Loucy (cell line): ENCODE measurements at regions not wholly inside any gene's neighbourhood (a gene's known extent, or its start where the extent isn't known, plus 50 kb on each side); places are given as distances from the start of the nearest gene placed in this dataset.

Experiments used
- H2AFZ ChIP-seq: fragments of 200-600 bp; sonication (generic); 2 replicates; pipeline ENCODE4 v1.6.0; 2016; ENCODE audit warnings: antibody characterized with exemption, mild to moderate bottlenecking, low read length, moderate library complexity
- H3F3A ChIP-seq: fragments of 200-600 bp; 2 replicates; pipeline ENCODE4 v1.6.0; 2016; ENCODE audit warnings: antibody characterized with exemption, low read depth, mild to moderate bottlenecking
- H3K27me3 ChIP-seq: fragments of 200-600 bp; sonication (generic); 2 replicates; pipeline ENCODE4 v1.6.1; 2014; ENCODE audit warnings: low read length, mild to moderate bottlenecking; ENCODE audit not compliant: insufficient read depth, poor library complexity, severe bottlenecking
- H3K36me3 ChIP-seq: fragments of 200-600 bp; sonication (generic); 2 replicates; pipeline ENCODE4 v1.6.1; 2016; ENCODE audit warnings: low read length; ENCODE audit not compliant: insufficient read depth
- H3K4me1 ChIP-seq: fragments of 200-600 bp; sonication (generic); 2 replicates; pipeline ENCODE4 v1.5.1; 2014; ENCODE audit warnings: low read length, mild to moderate bottlenecking; ENCODE audit not compliant: insufficient read depth, poor library complexity, severe bottlenecking
- H3K4me2 ChIP-seq: fragments of 200-600 bp; sonication (generic); 2 replicates; pipeline ENCODE4 v1.6.0; 2014; ENCODE audit warnings: antibody characterized with exemption, low read length, low read depth, mild to moderate bottlenecking; ENCODE audit not compliant: poor library complexity, severe bottlenecking
- H3K4me3 ChIP-seq: fragments of 200-600 bp; sonication (generic); 2 replicates; pipeline ENCODE4 v1.5.1; 2014; ENCODE audit warnings: low read length, mild to moderate bottlenecking, mixed read lengths; ENCODE audit not compliant: poor library complexity, severe bottlenecking
- H3K79me2 ChIP-seq: fragments of 200-600 bp; sonication (generic); 2 replicates; pipeline ENCODE4 v1.6.1; 2014; ENCODE audit warnings: low read length; ENCODE audit not compliant: insufficient read depth
- H3K9ac ChIP-seq: fragments of 200-600 bp; sonication (generic); 2 replicates; pipeline ENCODE4 v1.6.0; 2014; ENCODE audit warnings: mild to moderate bottlenecking, low read depth, low read length, moderate library complexity; ENCODE audit not compliant: poor library complexity, severe bottlenecking
- H3K9me2 ChIP-seq: fragments of 200-600 bp; sonication (generic); replicated peaks from 2 replicates; pipeline ENCODE4 v1.6.1; 2016; ENCODE audit warnings: low read depth, low read length, mixed read lengths
- H3K9me3 ChIP-seq: fragments of 200-600 bp; sonication (generic); 2 replicates; pipeline ENCODE4 v1.6.1; 2014; ENCODE audit warnings: mild to moderate bottlenecking, antibody characterized with exemption, low read length, low read depth; ENCODE audit not compliant: insufficient read depth
- H4K20me1 ChIP-seq: fragments of 200-600 bp; sonication (generic); 2 replicates; pipeline ENCODE4 v1.6.0; 2014; ENCODE audit warnings: antibody characterized with exemption, low read length, mild to moderate bottlenecking; ENCODE audit not compliant: insufficient read depth, poor library complexity, severe bottlenecking
- EZH2phosphoT487 ChIP-seq: fragments of 200-600 bp; IDR thresholded peaks from 2 replicates; pipeline ENCODE4 v1.6.1; 2018; ENCODE audit warnings: antibody characterized with exemption, mild to moderate bottlenecking, moderate library complexity, borderline replicate concordance
- TF ChIP-seq, protein P1 (sequence below): fragments of 200-600 bp; sonication (generic); conservative IDR thresholded peaks from 2 replicates; pipeline ENCODE4 v1.5.1; 2014; ENCODE audit warnings: mild to moderate bottlenecking, antibody characterized with exemption, low read length

- TF ChIP-seq EZH2phosphoT487: no peak
- TF ChIP-seq, protein P1, sequence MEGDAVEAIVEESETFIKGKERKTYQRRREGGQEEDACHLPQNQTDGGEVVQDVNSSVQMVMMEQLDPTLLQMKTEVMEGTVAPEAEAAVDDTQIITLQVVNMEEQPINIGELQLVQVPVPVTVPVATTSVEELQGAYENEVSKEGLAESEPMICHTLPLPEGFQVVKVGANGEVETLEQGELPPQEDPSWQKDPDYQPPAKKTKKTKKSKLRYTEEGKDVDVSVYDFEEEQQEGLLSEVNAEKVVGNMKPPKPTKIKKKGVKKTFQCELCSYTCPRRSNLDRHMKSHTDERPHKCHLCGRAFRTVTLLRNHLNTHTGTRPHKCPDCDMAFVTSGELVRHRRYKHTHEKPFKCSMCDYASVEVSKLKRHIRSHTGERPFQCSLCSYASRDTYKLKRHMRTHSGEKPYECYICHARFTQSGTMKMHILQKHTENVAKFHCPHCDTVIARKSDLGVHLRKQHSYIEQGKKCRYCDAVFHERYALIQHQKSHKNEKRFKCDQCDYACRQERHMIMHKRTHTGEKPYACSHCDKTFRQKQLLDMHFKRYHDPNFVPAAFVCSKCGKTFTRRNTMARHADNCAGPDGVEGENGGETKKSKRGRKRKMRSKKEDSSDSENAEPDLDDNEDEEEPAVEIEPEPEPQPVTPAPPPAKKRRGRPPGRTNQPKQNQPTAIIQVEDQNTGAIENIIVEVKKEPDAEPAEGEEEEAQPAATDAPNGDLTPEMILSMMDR: peak; percentile 47
- H3K4me3 ChIP-seq: no peak overlapping the region
- no peaks in the 10 kb centered on the region for H3F3A ChIP-seq
- H3K4me2 ChIP-seq: no peak overlapping the region
- H3K4me1 ChIP-seq: no peaks in the 10 kb centered on the region
- H4K20me1 ChIP-seq: no peaks in the 10 kb centered on the region
- no peaks in the 10 kb centered on the region for H3K9me2 ChIP-seq
- H3K27me3 ChIP-seq: no peaks in the 10 kb centered on the region
- H3K79me2 ChIP-seq: no peaks in the 10 kb centered on the region
- H2AFZ ChIP-seq: no peak overlapping the region
- no peaks in the 10 kb centered on the region for H3K36me3 ChIP-seq
- H3K9ac ChIP-seq: no peak overlapping the region
- no peaks in the 10 kb centered on the region for H3K9me3 ChIP-seq
These were observed 187.0 kb upstream of the CDH13 start for GRCh38 chr16:82439678-82440293.

DNA sequence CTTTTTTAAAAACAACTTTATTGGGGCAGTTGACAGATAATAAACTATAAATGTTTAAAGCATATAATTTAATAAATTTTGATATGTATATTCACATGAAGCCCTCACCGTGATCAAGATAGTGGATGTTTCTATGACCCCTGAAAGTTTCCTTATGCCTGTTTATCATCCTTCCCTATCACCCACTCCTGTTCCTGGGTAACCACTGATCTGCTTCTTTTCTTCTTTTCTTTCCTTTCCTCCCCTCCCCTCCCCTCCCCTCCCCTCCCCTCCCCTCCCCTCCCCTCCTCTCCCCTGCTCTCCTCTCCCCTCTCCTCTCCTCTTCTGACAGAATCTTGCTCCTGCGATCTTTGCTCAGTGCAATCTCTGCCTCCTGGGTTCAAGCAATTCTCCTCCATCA lies 193.7 kb upstream of the CDH13 start:
- TF ChIP-seq EZH2phosphoT487: no peak
- TF ChIP-seq, protein P1: no peak
- H3K27me3 ChIP-seq: no peaks in the 10 kb centered on the region
- H3K9ac ChIP-seq: no peak overlapping the region
- H2AFZ ChIP-seq: no peak overlapping the region
- H3K79me2 ChIP-seq: no peaks in the 10 kb centered on the region
- no peak overlapping the region for H3K4me2 ChIP-seq
- no peaks in the 10 kb centered on the region for H3K9me3 ChIP-seq
- no peak overlapping the region for H3K4me3 ChIP-seq
- no peaks in the 10 kb centered on the region for H3K36me3 ChIP-seq
- no peaks in the 10 kb centered on the region for H3F3A ChIP-seq
- H3K4me1 ChIP-seq: no peaks in the 10 kb centered on the region
- no peaks in the 10 kb centered on the region for H3K9me2 ChIP-seq
- H4K20me1 ChIP-seq: no peaks in the 10 kb centered on the region

- Histone ChIP-seq H3F3A (no peaks in the 10 kb centered on the region), H3K27me3 (no peaks in the 10 kb centered on the region), H3K9me2 (no peaks in the 10 kb centered on the region), H3K79me2 (no peaks in the 10 kb centered on the region), H3K36me3 (no peaks in the 10 kb centered on the region), H2AFZ (no peak overlapping the region), H3K9ac (no peak overlapping the region), H3K4me2 (no peak overlapping the region), H3K4me3 (no peak overlapping the region), H3K4me1 (no peaks in the 10 kb centered on the region), H3K9me3 (no peaks in the 10 kb centered on the region), H4K20me1 (no peaks in the 10 kb centered on the region)
- TF ChIP-seq, protein P1: no peak
- no peak for TF ChIP-seq EZH2phosphoT487
These were observed 194.5 kb upstream of the CDH13 start for GRCh38 chr16:82432261-82432660.
